ENCODE measurements at regions not wholly inside any gene's neighbourhood (a gene's known extent, or its start where the extent isn't known, plus 50 kb on each side); places are given as distances from the start of the nearest gene placed in this dataset.

- TF ChIP-seq POLR2A (IDR thresholded peaks at IDR 0.05), result no peak
- TF ChIP-seq CTCF (IDR thresholded peaks at IDR 0.05), result no peak
Measured at GRCh38 chr3:171511450-171511849, 51.2 kb upstream of the TNIK start.

Measured in heart left ventricle (tissue), 13 donors.